HPDE6-E6E7 (cell line): ENCODE measurements at regions not wholly inside any gene's neighbourhood (a gene's known extent, or its start where the extent isn't known, plus 50 kb on each side); places are given as distances from the start of the nearest gene placed in this dataset.

ENCODE experiments used
- DNase-seq: peaks from one replicate; pipeline ENCODE4 v3.0.0; 2011; ENCODE audit warnings: missing footprints; ENCODE audit errors: extremely low spot score

DNA sequence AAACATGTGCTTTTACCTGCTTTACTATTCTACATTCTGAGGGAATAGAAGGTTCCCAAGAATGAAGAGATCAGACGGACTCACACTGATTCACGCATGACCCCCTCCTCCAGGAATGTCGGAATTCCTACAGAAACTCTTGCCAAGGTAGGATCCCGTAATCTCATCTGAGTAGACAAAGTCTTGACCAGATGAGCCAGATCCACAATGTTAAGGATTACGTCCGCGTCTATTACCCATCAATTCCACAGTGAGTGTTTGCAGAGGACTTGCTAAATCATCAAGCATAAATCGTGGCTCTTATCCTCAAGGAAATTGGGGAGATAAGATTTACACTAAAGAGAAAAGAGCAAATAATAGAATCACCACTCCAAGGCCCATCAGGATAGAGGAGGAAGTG, 245.9 kb upstream of the FOXQ1 start:
- no peak for DNase-seq

DNA sequence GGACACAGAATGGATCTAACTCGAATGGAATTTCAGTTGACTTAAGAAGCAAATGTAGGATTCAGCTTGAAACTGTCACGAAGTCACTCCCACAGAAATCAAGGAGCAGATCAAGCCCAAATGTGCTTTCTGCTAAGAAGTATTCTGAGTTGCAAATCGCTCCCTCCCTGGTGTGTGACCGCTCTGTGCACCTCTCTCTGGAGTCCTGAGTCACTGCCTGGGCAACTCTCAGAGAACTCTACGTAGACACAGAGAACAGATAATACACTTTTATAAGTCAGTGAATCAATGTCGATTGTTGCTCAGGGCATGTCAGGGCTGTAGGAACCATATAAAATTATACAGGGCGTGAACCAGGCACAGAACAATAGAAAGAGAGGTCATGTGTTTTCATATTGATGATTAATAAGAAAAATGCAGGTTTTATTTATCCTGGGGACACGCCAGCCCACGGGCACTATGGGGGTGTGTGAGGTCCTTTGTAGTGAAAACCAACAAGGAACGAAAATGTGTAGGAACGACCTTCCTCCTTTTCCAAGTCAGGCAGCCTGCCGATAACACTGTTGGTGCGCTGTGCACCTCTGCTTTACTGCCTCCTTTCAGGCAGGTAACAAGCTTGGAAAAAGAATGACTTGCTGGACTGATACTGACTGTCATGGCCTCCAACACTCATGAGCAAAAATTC, 248.1 kb upstream of the FOXQ1 start:
- DNase-seq = peak; percentile 20

DNA sequence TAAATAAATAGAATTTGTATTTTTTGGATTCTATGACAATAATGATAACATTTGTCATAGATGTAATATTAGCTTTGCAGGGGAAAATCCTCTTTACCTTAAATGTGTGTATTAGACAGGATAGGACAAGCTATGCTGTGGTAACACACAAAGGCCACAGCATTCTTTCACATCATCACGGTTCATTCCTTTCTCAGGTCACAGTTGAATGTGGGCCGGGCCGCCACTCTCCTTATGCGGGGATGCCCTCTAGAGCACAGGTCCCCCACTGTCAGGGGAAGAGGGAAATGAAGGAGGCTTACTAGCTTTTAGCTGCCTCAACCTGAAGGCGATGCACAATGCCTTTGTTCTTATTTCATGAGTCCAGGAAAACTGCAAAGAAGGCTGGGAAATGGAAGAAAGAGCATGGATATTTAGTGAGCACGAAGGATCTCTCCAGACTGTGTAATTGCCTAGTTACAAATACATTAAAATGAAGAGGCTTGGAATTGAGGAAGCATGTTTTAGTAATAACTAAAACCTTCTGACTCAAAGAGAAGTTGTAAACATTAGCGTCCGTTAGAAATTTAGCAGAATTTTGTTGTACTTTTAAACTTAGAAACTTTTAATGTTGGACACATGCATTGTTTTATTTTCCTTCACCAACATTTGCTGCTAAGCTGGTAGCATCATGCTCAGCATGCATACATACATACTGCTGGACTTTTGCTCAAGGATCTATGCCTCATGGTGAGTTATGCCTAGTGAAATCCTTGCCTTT, 248.9 kb upstream of the FOXQ1 start:
- DNase-seq = no peak

DNA sequence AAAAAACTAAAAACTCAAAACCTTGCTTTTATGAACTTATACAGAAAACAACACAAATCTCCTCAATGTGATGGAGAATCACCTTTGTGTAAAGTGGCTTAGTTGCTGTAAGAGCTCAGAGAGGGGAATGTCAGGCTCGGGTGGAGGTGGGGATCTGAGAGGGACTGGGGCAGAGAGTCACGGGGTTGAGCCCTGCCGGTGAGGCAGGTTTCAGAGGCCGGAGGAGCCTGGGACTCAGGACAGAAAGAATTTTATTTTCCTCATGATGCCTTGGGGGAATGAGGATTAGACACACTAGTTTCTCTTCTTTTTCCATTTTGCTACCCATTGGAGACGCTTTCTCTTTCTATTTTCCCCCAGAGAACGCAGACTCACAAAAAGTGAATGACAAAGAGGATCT, 252.3 kb upstream of the FOXQ1 start:
- DNase-seq = no peak

DNA sequence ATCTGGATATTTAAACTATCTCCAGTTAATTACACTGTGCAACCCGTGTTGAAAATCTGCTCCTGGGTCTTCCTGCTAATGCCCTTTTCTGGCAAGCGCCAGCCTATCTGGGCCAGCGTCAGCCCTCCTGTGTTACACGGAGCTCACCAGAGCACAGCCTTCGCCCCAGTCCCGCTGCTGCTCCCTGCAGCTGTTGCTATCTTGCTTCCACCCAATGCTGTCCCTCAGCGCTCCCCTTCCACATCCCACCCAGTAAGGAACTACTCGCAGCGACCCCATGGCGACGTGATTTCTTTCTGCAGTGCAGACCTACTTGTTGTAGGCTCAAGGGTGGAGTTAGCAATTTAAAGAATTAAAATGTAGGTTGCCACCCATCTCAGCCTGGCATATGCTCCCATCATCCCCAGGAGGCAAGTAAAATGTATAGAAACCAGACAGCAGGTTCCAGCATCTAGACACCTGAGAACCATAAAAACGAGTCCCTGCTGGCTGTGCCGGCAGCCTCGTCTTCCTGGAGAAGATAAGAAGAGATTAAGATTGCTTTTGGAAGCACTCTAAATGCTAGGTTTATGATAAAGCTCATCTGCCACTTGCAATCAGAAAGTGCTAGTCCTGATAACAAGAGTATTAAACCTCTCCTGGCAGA, 254.3 kb upstream of the FOXQ1 start:
- DNase-seq = no peak

DNA sequence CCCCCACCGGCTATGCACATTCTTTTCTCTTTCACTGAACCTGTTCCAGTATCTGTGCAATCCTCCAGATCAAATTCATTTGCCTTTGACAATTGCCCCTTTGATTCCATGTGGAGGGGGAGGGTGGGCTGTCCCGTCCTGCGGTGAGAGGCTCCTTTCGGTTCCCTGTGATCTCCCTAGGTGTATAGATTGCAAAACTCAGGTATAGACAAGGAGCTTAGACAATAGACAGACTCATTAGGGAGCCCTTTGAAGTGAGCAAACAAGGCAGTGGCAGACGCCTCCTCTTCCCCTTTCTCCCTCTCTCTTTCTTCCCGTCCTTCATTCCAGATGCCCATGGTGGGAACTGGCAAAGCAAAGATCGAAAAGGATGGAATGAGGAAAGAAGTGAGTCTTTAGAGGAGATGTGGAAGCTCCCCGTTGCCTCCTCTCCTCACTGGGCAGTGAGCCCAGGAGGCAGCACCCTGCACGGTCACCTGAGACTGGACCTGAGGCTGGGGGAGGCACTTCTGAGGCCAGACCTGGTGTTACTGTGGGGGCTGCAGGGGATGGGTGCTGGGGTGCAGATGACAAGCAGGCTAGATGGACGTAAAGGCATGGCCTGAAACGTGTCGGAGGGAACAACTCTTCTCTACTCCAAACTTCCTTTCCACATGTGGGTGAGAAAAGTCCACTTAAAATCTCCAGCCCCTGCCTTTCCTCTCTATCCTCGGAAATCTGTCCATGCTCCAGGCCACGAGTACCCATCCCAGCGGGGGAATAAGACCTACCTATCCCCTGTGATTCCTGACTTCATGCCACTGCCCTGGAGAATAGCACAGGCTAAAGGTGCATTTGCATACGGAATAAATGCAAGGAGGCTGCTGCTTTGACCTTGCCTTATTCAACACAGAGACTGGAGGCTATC, 256.6 kb upstream of the FOXQ1 start:
- DNase-seq = no peak

DNA sequence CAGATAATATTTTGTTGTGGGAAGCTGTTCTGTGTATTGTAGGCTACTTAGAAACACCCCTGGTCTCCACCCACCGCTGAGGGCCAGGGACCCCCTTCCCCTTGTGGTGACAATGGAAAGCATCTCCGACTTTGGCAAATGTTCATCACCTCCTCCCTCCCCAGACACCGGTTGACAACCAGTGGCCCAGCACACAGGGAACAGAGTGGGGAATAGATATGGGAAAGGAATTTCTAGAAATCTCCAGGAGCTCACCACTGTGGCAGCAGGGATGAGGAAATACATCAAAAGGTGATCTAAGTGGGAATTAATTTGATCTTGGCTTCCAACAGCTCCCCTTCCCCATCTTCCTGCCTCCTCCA, 257.3 kb upstream of the FOXQ1 start:
- no peak for DNase-seq

DNA sequence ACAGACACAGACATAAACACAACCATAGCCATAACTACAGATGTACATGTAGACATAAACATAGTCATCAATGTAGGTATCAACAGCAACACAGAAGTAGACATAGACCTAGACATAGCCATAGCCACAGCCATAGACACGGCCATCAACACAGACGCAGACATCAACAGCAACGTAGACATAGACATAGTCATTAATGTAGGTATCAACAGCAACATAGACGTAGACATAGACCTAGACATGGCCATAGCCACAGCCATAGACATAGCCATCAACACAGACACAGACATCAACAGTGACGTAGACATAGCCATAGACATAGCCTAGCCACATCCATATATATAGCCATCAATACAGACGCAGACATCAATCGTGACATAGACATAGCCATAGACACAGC, 258.3 kb upstream of the FOXQ1 start:
- DNase-seq = no peak

DNA sequence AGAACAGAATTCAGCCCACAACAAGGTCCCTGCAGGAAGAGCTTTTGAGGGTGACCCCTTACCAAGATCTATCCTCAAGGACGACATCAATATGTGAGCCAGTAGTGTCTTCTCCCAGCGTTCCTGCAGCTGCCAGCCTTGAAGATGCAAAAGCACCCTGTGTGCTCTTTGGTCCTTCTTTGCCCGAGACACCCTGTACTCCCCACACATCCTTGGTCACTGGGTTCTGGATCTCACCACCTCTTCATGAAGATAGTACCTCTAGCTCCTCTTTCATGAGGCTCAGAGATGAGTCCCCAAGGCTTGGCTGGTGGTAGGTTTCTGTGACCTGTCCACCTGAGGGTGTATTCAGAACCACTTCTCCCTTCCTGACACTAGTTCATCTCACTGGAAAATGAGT, 259.6 kb upstream of the FOXQ1 start:
- DNase-seq = no peak

DNA sequence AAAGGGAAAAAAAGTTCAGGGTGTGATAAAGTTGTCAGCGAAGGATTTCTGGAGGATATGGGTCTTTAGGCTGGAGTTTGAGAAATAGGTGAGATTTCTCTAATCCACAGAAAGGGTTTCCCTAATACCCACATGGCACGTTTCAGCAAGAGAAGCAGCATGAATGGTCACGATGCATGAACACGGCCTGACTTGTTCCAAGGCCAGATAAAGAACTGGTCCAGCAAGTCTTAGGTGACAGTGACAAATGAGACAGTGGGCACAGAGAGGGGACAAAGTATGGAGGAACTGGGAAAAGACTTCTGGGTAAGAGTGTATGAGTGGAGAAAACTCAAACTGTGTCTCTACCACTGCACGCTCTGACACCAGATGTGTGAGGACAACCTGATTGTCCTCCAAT, 262.0 kb upstream of the FOXQ1 start:
- DNase-seq = no peak

DNA sequence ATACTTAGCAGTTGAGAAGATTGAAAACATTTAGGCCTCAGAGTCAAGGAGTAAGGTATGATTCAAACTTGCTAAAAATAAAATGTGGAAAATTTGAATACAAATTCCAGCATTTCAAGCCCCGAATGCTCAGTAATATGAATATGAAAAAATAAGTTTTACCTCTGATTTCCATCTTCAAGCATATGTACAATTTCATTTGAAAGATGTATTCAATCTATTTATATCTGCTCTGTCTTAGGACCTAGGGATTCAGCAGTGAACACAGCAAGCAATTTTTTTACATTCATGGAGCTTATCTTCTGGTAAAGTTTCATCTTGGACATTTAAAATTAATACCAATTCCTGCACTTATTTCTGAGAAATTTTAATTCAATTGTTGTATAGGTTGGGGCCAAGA, 262.7 kb upstream of the FOXQ1 start:
- no peak for DNase-seq

DNA sequence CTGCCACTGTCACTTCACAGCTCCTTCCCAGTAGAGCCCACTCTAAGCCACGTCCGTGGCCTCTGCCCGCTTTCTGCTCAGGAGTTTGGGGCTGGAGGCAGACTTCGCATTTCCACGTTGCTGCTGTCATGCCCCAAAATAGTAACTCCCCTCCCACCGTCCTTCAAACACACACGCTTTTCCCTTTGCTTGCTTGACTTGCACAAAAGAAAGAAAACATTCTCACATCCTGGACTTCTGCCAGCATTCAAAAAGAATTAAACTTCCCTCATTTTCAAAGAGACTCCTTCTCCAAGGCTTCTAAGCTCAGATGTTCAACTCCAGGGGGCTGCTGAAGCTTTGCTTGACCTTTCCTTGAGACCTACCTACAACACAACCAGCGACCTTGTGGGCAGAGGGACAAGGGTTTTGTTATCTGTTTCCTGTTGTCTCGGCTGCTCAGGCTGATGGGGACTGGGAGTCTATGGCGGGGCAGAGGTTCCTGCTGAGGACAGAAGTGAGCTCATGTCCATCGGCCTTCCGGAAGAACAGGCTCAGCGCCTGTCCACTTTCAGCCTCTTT, 263.8 kb upstream of the FOXQ1 start:
- no peak for DNase-seq

DNA sequence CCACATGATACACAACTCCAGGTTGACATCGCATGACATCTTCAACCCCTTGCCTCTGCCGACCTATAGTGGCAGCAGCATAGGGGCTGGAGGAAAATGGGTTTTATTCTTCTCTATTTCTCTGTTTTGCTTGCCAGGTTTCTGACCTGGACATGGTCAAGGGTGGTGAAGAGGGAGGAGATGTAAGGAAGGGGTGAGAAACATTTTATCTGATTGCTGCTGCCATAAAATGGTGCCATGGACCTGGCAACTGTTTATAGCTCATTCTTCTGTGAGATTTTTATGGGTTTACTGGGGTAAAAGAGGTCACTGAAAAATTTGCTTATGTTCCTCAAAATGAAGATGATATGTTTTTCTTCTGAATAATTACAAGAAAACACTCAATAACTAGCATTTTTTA, 266.7 kb upstream of the FOXQ1 start:
- DNase-seq = no peak

DNA sequence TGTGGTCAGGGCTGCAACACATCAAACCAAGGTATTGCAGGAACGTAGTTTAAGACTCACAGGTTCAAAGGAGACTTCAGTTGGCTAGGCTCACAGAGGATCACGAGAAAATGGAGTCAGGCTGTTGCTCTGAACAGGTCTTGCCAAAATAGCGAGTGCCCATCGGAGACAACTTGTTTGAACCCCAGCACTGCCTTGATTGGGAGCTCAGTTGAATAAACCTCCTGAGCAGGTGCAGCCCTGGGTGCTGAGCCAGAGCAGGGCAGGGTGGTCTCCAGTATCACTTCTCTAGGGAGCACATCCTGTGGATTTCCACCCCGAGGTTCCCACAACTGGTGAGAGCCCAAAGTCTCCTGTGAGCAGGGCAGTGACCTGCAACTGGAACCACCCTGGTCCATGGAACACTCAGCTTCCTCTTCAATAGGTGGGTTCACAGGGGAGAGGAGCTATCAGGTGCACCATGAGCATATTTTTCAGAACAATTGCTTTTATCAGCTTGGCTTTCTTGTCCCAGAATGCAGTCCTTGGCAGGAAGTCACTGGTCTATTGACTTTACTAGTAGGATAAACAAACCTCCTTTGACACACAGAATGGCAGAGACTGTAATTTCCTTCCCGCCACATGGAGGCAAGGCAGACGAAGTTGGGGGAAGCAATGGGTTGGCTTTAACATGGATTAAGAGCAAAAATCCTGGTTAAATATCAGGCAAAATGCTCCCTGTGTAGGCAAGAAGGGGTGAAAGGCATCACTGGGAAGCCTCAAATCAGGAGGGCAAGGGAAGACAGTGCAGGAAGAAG, 267.7 kb upstream of the FOXQ1 start:
- DNase-seq = no peak

DNA sequence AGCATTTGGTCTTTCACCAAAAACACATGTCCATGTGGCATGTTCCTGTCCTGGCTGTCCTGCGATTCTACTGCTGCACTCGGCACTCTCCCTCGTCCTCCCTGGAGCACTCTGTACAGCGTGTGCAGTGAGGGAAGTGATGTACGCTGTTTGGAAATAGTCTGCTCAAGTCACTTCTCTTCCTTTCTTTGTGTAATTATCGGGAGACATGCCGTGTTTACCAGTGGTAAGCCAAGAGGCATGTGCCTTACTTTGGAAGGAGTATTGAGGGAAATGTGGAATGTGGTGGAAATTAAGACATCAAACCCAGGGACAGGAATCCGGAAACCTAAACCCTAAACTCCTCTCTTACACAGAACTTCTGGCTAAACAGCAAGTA, 268.5 kb upstream of the FOXQ1 start:
- DNase-seq = no peak

DNA sequence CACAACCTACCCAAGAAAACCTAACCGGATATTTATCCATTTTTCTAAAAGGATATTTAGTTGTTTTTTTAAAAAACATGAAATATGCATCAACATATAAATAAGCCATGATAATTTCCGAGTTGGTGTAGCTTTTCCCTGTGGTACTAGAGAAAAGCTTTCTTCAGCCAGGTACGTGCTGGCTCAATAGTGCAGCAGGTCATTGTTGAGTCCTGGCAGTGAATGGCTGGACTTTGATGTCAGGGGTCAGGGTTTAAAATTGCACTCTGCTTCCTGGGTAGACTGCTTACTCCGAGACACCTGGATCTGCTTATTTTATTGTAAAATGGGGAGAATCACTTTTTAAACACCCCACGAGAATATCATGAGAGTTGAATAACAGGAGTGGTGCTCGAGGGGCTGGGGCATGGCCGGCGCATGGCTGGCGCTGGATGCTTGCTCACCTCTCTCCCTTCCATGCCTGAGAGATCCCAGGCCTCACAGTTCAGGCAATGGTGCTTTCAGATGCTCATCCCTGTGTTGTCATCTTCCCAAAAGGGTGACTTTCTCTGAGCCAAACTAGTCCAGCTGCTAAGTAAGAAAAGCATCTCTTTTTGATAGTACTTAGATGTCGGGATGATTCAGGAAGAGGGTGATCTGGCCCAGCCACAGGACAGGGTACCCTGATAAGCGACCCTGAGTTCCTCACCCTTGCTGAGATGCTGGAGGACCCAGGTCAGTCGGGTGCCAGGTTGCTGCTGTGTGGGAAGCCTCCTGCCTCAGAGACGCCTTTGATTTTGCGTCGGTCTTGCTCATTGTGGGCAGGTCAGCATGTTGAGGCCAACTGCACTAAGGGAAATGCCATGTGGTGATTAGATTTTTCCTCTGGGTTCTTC, 269.1 kb upstream of the FOXQ1 start:
- DNase-seq = no peak

DNA sequence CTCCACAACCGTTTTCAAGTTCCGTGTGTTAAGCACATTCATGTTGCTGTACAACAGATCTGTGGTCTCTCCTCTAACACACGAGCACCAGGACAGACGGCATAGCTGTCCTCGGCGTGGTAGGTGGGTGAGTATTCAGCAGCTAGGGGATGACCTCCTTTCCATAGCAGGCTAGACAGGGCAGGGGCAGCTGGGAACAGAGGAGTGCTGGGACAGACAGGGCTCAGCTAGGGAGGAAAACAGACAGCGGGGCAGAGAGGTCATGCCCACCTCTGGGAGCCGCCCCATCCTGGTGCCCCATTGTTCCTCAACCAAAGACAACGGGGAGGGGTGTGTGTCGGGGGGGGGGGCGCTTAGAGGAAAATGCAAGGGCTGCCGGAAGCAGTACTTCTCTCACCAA, 271.5 kb upstream of the FOXQ1 start:
- DNase-seq = no peak

DNA sequence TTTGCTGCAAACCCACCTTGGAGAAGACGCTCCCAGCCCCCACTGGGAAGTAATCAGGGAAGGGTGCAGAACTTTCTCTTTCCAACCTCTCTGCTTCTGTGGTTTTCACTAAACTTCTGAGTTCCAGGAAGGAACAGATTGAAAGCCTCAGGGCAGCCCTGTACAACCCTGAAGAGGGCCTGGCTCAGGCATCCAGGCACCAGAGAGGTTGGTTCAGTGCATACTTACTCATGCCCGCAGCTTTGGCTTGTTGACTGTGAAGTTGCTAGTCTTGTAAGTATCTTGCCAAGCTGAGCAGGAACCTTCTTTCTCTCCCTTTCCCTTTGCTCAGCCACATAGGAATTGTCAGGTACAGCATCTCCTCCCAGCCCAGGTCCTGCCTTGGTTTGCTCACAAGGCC, 272.2 kb upstream of the FOXQ1 start:
- DNase-seq = no peak

DNA sequence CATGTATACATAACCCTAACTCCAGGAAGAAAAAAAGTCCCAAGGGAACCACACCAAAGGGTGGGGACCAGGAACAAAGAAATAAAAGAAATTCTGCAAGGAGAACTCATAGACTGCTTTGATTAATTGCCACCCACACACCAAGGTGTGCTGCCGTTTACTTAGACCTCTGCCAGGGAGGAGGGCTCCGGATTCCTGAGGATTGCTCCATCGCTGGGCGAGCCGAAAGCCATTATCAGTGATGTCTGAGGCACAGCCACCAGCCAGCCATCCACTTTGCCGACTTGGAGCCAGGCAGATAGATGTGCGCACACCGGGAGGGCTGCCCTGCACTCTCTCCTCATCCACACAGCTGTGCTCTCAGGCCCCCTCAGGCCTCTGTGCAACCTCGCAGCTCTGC, 272.7 kb upstream of the FOXQ1 start:
- DNase-seq = peak; percentile 35
